Activated naive CD8-positive, alpha-beta T cell treated with anti-CD3 and anti-CD28 coated beads, Interleukin-2, amount 50 U/mL, for 24 hours (primary cell): ENCODE measurements at regions not wholly inside any gene's neighbourhood (a gene's known extent, or its start where the extent isn't known, plus 50 kb on each side); places are given as distances from the start of the nearest gene placed in this dataset.

Experiments
- ATAC-seq: fragments of 150-1000 bp; cut with Tn5 transposase; one replicate; pipeline ENCODE4 v1.10.0; 2021
- DNase-seq: peaks from one replicate; pipeline ENCODE4 v3.0.0; 2021
- H3K27ac Mint-ChIP-seq: one replicate; pipeline ENCODE4 v1.8.0; 2021; ENCODE audit warnings: mild to moderate bottlenecking, mixed read lengths
- H3K27me3 Mint-ChIP-seq: one replicate; pipeline ENCODE4 v1.8.0; 2021; ENCODE audit warnings: mixed read lengths
- H3K36me3 Mint-ChIP-seq: one replicate; pipeline ENCODE4 v1.8.0; 2021; ENCODE audit warnings: low read depth, mixed read lengths
- H3K4me1 Mint-ChIP-seq: one replicate; pipeline ENCODE4 v1.8.0; 2021; ENCODE audit warnings: mixed read lengths
- H3K4me3 Mint-ChIP-seq: one replicate; pipeline ENCODE4 v1.8.0; 2021; ENCODE audit warnings: mild to moderate bottlenecking, moderate library complexity, mixed read lengths
- H3K9me3 Mint-ChIP-seq: one replicate; pipeline ENCODE4 v1.8.0; 2021; ENCODE audit warnings: mixed read lengths

DNA sequence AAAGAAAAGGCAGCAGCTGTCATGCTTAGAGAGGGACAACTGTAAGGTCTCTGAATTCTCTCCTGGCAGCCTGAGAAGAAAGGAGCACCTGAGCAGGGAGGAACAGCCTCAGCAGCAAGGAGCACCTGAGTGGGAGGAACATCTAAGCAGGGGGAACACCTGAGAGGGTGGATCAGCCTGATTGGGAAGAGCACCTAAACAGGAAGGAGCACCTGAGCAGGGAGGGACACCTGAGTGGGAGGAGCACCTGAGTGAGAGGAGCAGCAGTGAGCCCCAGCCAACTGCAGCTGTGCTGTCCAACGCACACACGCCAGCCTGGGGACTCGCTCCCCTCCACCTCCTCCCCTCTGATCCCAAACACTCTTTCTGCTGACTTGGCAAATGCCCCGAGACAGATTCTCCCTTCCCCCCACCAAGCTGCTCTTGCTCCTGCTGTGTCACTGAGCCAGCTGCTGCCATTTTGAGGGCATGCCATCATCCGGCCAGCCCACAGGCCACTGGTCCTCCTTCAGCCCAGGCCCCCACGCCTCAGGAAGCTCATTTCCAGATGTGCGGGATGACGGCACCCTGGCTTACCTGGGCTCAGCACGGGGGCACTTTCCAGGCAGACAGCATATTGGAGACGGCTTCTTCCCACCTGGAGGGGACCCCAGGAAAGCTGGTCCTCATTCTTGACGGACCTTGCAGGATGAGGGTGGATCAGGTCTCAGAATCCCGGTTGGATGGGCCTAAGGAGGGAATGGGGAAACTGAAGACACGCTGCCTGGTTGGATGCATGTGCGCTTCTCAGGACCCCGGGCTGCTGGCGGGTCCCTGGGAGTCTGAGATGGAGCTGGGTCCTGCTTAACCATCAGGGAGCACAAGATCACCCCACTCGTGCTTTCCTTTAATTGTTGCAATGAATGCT lies 57.7 kb upstream of the RBFOX3 start:
- Mint-ChIP-seq H3K36me3 (peaks cover 3% of the 10 kb centered on the region), H3K4me3 (no peak overlapping the region), H3K4me1 (no peaks in the 10 kb centered on the region), H3K9me3 (peaks cover 6% of the 10 kb centered on the region), H3K27ac (no peak overlapping the region), H3K27me3 (peaks cover 43% of the 10 kb centered on the region)
- DNase-seq, result no peak
- ATAC-seq, result no peak

DNA sequence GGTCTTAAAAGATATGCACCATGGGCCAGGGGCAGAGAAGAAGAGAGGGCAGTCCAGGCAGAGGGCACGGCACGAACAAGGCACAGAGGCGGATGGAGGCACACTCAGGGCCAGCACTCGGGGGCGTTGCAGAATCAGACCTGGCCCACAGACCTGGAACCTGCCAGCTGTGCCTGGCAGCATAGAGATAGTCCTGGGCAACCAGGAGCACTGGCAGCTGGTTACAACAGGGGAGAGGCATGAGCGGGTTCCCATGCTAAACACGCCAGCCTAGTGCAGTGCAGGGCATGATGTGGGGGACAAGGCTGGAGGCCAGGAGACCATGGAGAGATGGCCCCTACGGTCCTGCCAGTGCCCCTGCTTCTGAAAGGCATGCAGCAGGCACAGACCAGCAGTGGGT lies 56.9 kb upstream of the RBFOX3 start:
- no peak for ATAC-seq
- Mint-ChIP-seq H3K27ac (no peak overlapping the region), H3K27me3 (peaks cover 50% of the 10 kb centered on the region), H3K4me1 (no peaks in the 10 kb centered on the region), H3K9me3 (no peaks in the 10 kb centered on the region), H3K4me3 (no peak overlapping the region), H3K36me3 (peaks cover 2% of the 10 kb centered on the region)
- no peak for DNase-seq

DNA sequence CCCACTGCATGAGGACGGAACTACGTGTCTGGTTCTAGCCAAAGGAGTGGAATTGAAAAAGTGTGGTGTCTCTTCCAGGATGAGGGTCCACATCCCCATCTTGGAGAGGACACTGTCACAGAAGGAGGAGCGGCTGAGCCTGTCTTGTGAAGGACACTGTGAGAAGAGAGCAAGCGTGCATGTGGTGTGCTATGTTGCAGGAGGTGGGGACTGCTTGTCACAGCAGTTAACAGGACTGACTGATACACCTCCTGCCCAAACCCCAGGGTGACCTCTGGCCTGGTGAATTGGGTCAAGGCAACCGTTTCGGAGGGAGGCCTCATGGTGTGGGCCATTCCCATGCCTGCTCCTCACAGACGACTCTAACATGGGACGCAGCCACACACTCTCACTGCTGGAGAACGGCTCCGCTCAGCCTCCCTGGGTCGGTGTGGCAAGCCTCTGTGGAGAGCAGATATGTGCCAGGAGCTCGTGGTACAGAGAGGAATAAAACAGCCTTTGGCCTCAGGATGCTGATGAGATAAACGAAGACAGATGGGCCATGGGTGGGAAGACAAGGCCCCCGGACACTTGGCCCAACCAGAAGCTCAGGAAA lies 56.4 kb upstream of the RBFOX3 start:
- no peaks in the 10 kb centered on the region for H3K4me1 Mint-ChIP-seq
- H3K27ac Mint-ChIP-seq, result no peak overlapping the region
- peaks cover under 1% of the 10 kb centered on the region for H3K36me3 Mint-ChIP-seq
- peaks cover 52% of the 10 kb centered on the region for H3K27me3 Mint-ChIP-seq
- H3K4me3 Mint-ChIP-seq, result no peak overlapping the region
- DNase-seq (no peak), ATAC-seq (no peak)
- no peaks in the 10 kb centered on the region for H3K9me3 Mint-ChIP-seq

DNA sequence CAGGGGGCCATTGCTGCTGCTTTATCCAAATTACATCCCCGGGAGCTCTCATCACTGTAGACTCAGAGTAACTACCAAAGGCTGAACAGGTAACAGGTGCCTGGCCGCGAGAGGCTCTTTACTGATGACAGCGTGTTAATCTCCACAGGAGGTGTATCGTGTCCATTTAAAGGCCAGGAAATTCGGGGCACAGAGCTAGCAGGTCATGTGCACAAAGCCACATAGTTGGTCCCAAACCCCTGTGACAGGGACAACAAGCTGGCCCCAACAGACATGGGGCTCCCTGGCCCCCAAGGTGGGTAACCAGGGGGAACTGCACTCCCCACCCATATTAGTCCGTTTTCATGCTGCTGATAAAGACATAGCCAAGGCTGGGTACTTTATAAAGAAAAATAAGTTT lies 55.3 kb upstream of the RBFOX3 start:
- Mint-ChIP-seq H3K4me1 (no peaks in the 10 kb centered on the region), H3K36me3 (no peaks in the 10 kb centered on the region), H3K27me3 (peaks cover 55% of the 10 kb centered on the region), H3K27ac (no peak overlapping the region), H3K9me3 (peaks cover 9% of the 10 kb centered on the region), H3K4me3 (no peak overlapping the region)
- no peak for ATAC-seq
- no peak for DNase-seq

DNA sequence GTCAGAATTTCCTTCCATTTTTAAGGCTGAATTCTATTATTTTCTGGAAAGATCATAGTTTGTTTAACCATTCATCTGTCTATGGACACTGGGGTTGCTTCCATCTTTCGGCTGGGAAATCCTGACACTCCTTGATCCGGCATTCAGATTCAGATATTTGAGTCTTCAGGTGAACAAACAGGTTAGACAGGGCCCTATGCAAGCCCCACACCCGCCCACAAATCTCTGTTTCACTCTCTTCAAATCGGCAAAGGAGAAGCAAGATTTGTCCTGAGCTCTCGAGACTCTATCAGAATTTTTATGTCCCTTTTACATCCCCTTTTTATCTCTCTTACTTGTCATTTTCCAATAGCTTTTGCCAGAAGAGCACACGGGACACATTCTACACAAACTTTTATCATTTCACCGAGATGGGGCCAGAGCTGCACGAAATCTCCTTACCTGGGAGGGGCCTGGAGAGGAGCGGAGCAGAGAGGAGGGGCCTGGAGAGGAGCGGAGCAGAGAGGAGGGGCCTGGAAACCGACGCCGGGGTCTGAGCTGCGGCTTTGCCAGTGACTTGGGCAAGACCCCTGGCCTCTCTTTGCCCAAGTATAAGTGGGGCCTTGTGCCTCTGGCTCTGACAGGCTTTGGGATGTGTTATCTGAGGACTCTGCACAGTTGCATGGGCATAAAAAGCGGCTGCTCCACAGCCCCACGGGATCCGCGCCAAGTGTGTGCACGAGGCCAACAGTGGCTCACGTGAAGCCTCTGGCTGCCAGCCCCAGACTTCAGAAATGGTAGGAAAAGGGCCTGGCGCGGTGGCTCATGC lies 54.3 kb upstream of the RBFOX3 start:
- peaks cover 61% of the 10 kb centered on the region for H3K27me3 Mint-ChIP-seq
- no peak for DNase-seq
- ATAC-seq, result peak; percentile 43
- H3K27ac Mint-ChIP-seq, result no peak overlapping the region
- no peaks in the 10 kb centered on the region for H3K36me3 Mint-ChIP-seq
- peaks cover 13% of the 10 kb centered on the region for H3K9me3 Mint-ChIP-seq
- no peak overlapping the region for H3K4me3 Mint-ChIP-seq
- H3K4me1 Mint-ChIP-seq, result no peaks in the 10 kb centered on the region

DNA sequence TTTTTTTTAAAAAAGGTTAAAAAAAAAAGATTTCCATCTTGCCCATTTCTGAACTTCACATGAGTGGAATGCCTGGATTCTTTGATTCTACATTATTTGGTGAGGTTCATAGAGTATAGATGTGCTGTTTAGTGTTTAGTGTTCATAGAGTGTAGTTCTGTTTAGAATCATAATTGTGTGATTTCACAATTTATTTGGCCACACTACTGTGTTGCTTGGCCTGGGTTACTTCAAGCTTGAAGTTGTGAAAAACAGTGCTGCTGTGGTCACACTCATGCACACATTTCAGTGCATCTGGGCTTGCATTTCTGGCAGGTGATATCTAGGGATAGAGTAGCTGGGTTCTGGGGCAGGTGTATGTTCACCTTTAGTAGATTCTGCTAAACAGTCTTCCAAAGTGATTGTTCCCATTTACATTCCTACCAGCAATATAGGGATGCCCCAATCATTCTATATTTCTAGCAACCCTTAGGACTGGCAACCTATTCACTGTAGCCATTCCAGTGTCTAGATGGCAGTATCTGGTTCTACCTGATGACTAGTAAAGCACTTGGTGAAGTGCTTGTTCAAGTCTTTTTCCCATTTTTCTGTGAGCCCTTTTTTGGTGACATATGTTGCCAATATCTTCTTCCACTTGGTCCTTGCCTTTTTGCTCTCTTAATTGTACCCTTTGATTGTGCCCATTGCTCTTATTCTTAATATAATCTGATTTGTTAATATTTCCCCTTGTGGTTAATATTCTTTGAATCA lies 50.6 kb upstream of the RBFOX3 start:
- DNase-seq (no peak), ATAC-seq (no peak)
- Mint-ChIP-seq H3K27me3 (peaks cover 65% of the 10 kb centered on the region), H3K27ac (no peak overlapping the region), H3K9me3 (peaks cover 13% of the 10 kb centered on the region), H3K4me3 (no peak overlapping the region), H3K36me3 (no peaks in the 10 kb centered on the region), H3K4me1 (no peaks in the 10 kb centered on the region)
